ENCODE measurements at regions not wholly inside any gene's neighbourhood (a gene's known extent, or its start where the extent isn't known, plus 50 kb on each side); places are given as distances from the start of the nearest gene placed in this dataset.
"Not testable (repeated sequence)": the region's sequence is repeated elsewhere in the genome, so short reads cannot be mapped to it uniquely, and the experiment has no call there.

- DNase-seq (ENCODE audit: extremely low spot score, insufficient read length, low read depth): no peak
- no peak for FAIRE-seq
Measured at GRCh38 chr16:86735727-86736126, 157.4 kb downstream of the FOXL1 start.

GRCh38 chr16:86736502-86736901, 158.2 kb downstream of the FOXL1 start:
- DNase-seq (ENCODE audit: extremely low spot score, insufficient read length, low read depth) (no peak), FAIRE-seq (no peak)

- FAIRE-seq (no peak), DNase-seq (ENCODE audit: extremely low spot score, insufficient read length, low read depth) (no peak)
Measured at GRCh38 chr16:86737083-86737482, 158.7 kb downstream of the FOXL1 start.

- not testable (repeated sequence) for DNase-seq (ENCODE audit: extremely low spot score, insufficient read length, low read depth)
Measured at GRCh38 chr16:86738322-86738721, 160.0 kb downstream of the FOXL1 start.

GRCh38 chr16:86739178-86739577, 160.8 kb downstream of the FOXL1 start:
- DNase-seq (ENCODE audit: extremely low spot score, insufficient read length, low read depth): no peak
- no peak for FAIRE-seq

More at GRCh38 chr16:86738322-86738721, 160.0 kb downstream of the FOXL1 start:
- not testable (repeated sequence) for FAIRE-seq

GRCh38 chr16:86739808-86740207, 161.5 kb downstream of the FOXL1 start:
- DNase-seq (ENCODE audit: extremely low spot score, insufficient read length, low read depth) (no peak), FAIRE-seq (no peak)

GRCh38 chr16:86740298-86740697, 161.9 kb downstream of the FOXL1 start:
- DNase-seq (ENCODE audit: extremely low spot score, insufficient read length, low read depth) (no peak), FAIRE-seq (no peak)

GRCh38 chr16:86740906-86741799, 162.8 kb downstream of the FOXL1 start:
- DNase-seq (ENCODE audit: extremely low spot score, insufficient read length, low read depth) (no peak), FAIRE-seq (no peak)

GRCh38 chr16:86747761-86748160, 169.4 kb downstream of the FOXL1 start:
- FAIRE-seq: no peak
- no peak for DNase-seq (ENCODE audit: extremely low spot score, insufficient read length, low read depth)

- FAIRE-seq (no peak), DNase-seq (ENCODE audit: extremely low spot score, insufficient read length, low read depth) (no peak)
Measured at GRCh38 chr16:86748652-86749051, 170.3 kb downstream of the FOXL1 start.

- FAIRE-seq (no peak), DNase-seq (ENCODE audit: extremely low spot score, insufficient read length, low read depth) (no peak)
Measured at GRCh38 chr16:86751076-86752030, 173.0 kb downstream of the FOXL1 start.

GRCh38 chr16:86752582-86753175, 174.3 kb downstream of the FOXL1 start:
- FAIRE-seq (no peak), DNase-seq (ENCODE audit: extremely low spot score, insufficient read length, low read depth) (no peak)

- FAIRE-seq (no peak), DNase-seq (ENCODE audit: extremely low spot score, insufficient read length, low read depth) (no peak)
Measured at GRCh38 chr16:86753399-86753798, 175.1 kb downstream of the FOXL1 start.

- no peak for FAIRE-seq
Measured at GRCh38 chr16:86755571-86756006, 177.2 kb downstream of the FOXL1 start.

GRCh38 chr16:86756882-86757703, 178.7 kb downstream of the FOXL1 start:
- FAIRE-seq (no peak), DNase-seq (ENCODE audit: extremely low spot score, insufficient read length, low read depth) (no peak)

More at GRCh38 chr16:86755571-86756006, 177.2 kb downstream of the FOXL1 start:
- DNase-seq (ENCODE audit: extremely low spot score, insufficient read length, low read depth): no peak

- no peak for DNase-seq (ENCODE audit: extremely low spot score, insufficient read length, low read depth)
- FAIRE-seq: no peak
Measured at GRCh38 chr16:86757704-86758040, 179.3 kb downstream of the FOXL1 start.

- DNase-seq (ENCODE audit: extremely low spot score, insufficient read length, low read depth): no peak
- no peak for FAIRE-seq
Measured at GRCh38 chr16:86758932-86759331, 180.6 kb downstream of the FOXL1 start.

GRCh38 chr16:86761111-86762031, 183.0 kb downstream of the FOXL1 start:
- FAIRE-seq (no peak), DNase-seq (ENCODE audit: extremely low spot score, insufficient read length, low read depth) (peak; percentile 15)

Data from GM18507 (cell line).